Chondrocyte (in vitro differentiated cells): ENCODE measurements at regions not wholly inside any gene's neighbourhood (a gene's known extent, or its start where the extent isn't known, plus 50 kb on each side); places are given as distances from the start of the nearest gene placed in this dataset.

Source experiments
- DNase-seq: peaks from one replicate; pipeline ENCODE4 v3.0.0; 2021; ENCODE audit warnings: mixed read lengths, low spot score
- H3K27ac Mint-ChIP-seq: one replicate; pipeline ENCODE4 v1.8.0; 2021; ENCODE audit warnings: mild to moderate bottlenecking, moderate library complexity, mixed read lengths; ENCODE audit not compliant: unreplicated experiment
- H3K27me3 Mint-ChIP-seq: 2 replicates; pipeline ENCODE4 v1.8.0; 2021; ENCODE audit warnings: low read depth, mixed read lengths
- H3K36me3 Mint-ChIP-seq: 2 replicates; pipeline ENCODE4 v1.8.0; 2021; ENCODE audit warnings: low read depth, mixed read lengths
- H3K4me1 Mint-ChIP-seq: 2 replicates; pipeline ENCODE4 v1.8.0; 2021; ENCODE audit warnings: low read depth, mild to moderate bottlenecking, mixed read lengths
- H3K4me3 Mint-ChIP-seq: one replicate; pipeline ENCODE4 v1.8.0; 2021; ENCODE audit warnings: mild to moderate bottlenecking, moderate library complexity, mixed read lengths; ENCODE audit not compliant: unreplicated experiment
- H3K9me3 Mint-ChIP-seq: 2 replicates; pipeline ENCODE4 v1.8.0; 2021; ENCODE audit warnings: low read depth, mixed read lengths
- CTCF ChIP-seq: fragments of 200-600 bp; sonication (generic); IDR thresholded peaks from 2 replicates; pipeline ENCODE4 v1.5.0; 2021; ENCODE audit warnings: antibody characterized with exemption, mild to moderate bottlenecking, moderate library complexity

DNA sequence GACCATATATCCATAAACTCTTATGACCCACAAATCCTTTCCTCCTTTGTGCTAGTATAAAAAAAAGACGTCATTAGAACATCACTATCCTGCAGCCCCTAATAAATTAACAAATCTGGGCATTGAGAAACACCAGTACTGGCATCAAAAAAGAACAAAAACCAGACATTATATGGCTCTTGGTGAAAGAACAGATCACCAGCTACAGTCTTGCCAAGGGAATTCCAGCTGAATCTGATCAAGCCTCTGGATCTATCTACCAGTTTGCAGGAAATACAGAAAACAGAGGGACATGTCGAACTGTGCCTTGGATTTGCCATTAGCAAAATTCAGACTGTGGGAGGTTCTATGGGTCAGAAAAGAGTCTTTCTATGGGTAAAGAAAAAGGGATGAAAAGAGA, 93.7 kb upstream of the DDX18 start:
- H3K27ac Mint-ChIP-seq = no peak overlapping the region
- H3K4me1 Mint-ChIP-seq = no peaks in the 10 kb centered on the region
- no peak overlapping the region for H3K4me3 Mint-ChIP-seq
- no peak for TF ChIP-seq CTCF
- H3K27me3 Mint-ChIP-seq = no peaks in the 10 kb centered on the region
- H3K36me3 Mint-ChIP-seq = no peaks in the 10 kb centered on the region
- no peaks in the 10 kb centered on the region for H3K9me3 Mint-ChIP-seq
- no peak for DNase-seq

- no peaks in the 10 kb centered on the region for H3K4me1 Mint-ChIP-seq
- no peaks in the 10 kb centered on the region for H3K36me3 Mint-ChIP-seq
Measured at GRCh38 chr2:117723483-117723882, 91.0 kb upstream of the DDX18 start.

DNA sequence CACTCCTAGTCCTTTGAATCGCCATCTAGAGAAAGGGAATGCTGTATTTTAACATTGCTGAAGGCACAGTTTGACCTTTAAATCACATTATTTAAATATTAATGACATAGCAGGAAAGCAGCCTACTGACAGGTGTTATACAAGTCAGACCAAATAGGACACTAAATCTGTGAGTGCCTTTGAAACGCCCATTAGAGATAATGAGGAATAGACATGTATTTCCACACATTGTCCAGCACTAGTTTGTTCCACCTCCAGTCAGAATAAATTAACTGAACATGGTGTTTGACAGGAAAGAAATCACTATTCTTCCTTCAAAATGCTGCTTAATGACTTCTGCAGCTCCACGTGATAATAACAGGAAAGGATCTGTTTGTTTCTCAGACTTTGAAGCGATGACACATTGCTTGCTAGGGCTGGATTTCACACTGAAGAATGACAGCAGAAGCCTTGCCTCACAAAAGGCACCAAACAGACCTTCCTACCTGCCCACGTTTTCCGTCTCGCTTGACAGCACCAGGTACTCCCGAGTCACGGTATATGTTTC, 90.5 kb upstream of the DDX18 start:
- H3K27me3 Mint-ChIP-seq = no peaks in the 10 kb centered on the region
- TF ChIP-seq CTCF = no peak
- DNase-seq = no peak
- H3K4me1 Mint-ChIP-seq = no peaks in the 10 kb centered on the region
- H3K36me3 Mint-ChIP-seq = no peaks in the 10 kb centered on the region
- no peak overlapping the region for H3K27ac Mint-ChIP-seq
- no peak overlapping the region for H3K4me3 Mint-ChIP-seq
- H3K9me3 Mint-ChIP-seq = no peaks in the 10 kb centered on the region

More at GRCh38 chr2:117723483-117723882, 91.0 kb upstream of the DDX18 start:
- no peak for TF ChIP-seq CTCF
- H3K9me3 Mint-ChIP-seq = no peaks in the 10 kb centered on the region
- no peaks in the 10 kb centered on the region for H3K27me3 Mint-ChIP-seq
- no peak for DNase-seq
- no peak overlapping the region for H3K4me3 Mint-ChIP-seq
- H3K27ac Mint-ChIP-seq = no peak overlapping the region

- H3K27me3 Mint-ChIP-seq = no peaks in the 10 kb centered on the region
Measured at GRCh38 chr2:117726747-117727146, 87.7 kb upstream of the DDX18 start.

DNA sequence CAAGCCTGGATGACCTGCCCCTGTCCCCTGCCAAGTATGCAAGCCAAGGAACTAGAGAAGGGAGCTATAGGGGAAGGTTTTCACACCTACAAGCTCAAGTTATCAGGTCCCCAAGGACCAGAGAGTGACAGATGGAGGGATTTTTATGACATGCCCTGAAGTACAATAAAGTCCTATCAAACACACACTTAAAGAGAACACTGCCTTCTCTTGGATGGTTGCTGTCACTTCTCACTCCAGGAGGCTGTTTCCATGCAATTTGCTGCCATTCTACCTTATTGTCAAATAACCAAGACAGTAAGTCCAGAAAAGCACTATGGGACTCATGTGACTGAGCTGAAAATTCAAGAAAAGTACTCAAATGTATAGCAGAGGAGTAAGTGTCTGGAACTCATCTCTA, 76.6 kb upstream of the DDX18 start:
- TF ChIP-seq CTCF = no peak
- H3K27me3 Mint-ChIP-seq = no peaks in the 10 kb centered on the region
- H3K36me3 Mint-ChIP-seq = no peaks in the 10 kb centered on the region
- no peak overlapping the region for H3K27ac Mint-ChIP-seq
- no peaks in the 10 kb centered on the region for H3K4me1 Mint-ChIP-seq
- no peak for DNase-seq
- peaks cover 3% of the 10 kb centered on the region for H3K9me3 Mint-ChIP-seq
- H3K4me3 Mint-ChIP-seq = no peak overlapping the region

More at GRCh38 chr2:117726747-117727146, 87.7 kb upstream of the DDX18 start:
- no peak for DNase-seq
- no peak overlapping the region for H3K27ac Mint-ChIP-seq
- H3K4me1 Mint-ChIP-seq = no peaks in the 10 kb centered on the region
- no peaks in the 10 kb centered on the region for H3K36me3 Mint-ChIP-seq
- H3K9me3 Mint-ChIP-seq = peaks cover under 1% of the 10 kb centered on the region
- TF ChIP-seq CTCF = no peak
- no peak overlapping the region for H3K4me3 Mint-ChIP-seq
